Prostate gland (tissue), 2 donors: ENCODE measurements at regions not wholly inside any gene's neighbourhood (a gene's known extent, or its start where the extent isn't known, plus 50 kb on each side); places are given as distances from the start of the nearest gene placed in this dataset.
"Not testable (repeated sequence)": the region's sequence is repeated elsewhere in the genome, so short reads cannot be mapped to it uniquely, and the experiment has no call there.

ENCODE experiments used
- DNase-seq: peaks from one replicate; pipeline ENCODE4 v3.0.0-alpha.2; 2019; ENCODE audit warnings: low spot score
- H3K27ac ChIP-seq, 2 donors: fragments of 200-600 bp; sonication (generic); 2 replicates each; pipeline ENCODE4 v1.5.1; 2017 to 2019
- H3K27me3 ChIP-seq: fragments of 200-600 bp; sonication (generic); replicated peaks from 2 replicates; pipeline ENCODE4 v1.5.1; 2019; ENCODE audit not compliant: insufficient read depth
- H3K36me3 ChIP-seq, 2 donors: fragments of 200-600 bp; sonication (generic); 1 replicate in 1 of 2; 2 replicates in 1 of 2; pipeline versions ENCODE4 v1.5.1 to v1.8.1; 2017 to 2019
- H3K4me1 ChIP-seq: fragments of 200-600 bp; sonication (generic); replicated peaks from 2 replicates; pipeline ENCODE4 v1.5.1; 2019
- H3K4me3 ChIP-seq, 2 donors: fragments of 200-600 bp; sonication (generic); 2 replicates each; pipeline ENCODE4 v1.5.1; 2017 to 2019
- H3K9me3 ChIP-seq: fragments of 200-600 bp; sonication (generic); 2 replicates; pipeline ENCODE4 v1.5.1; 2017
- POLR2A ChIP-seq: fragments of 450-650 bp; IDR thresholded peaks from one replicate; pipeline ENCODE4 v1.6.1; 2016; ENCODE audit warnings: antibody characterized with exemption, mild to moderate bottlenecking
- POLR2AphosphoS5 ChIP-seq: sonication (generic); formaldehyde crosslinking; IDR thresholded peaks from one replicate; pipeline ENCODE4 v1.6.1; 2017; ENCODE audit warnings: antibody characterized with exemption
- WGBS: methylation state at CpG from one replicate; pipeline ENCODE4 v1.1.5; 2018; 5-methylcytosine and 5-hydroxymethylcytosine counted together
- intact Hi-C: fragments of 100-400 bp; cut with DNase I; formaldehyde crosslinking; loops from one replicate; pipeline ENCODE4 v1.14.2; 2022
- TF ChIP-seq, protein P1 (sequence below), 4 experiments: fragments of 200-600 bp in 2 of 4; fragments of 450-650 bp in 2 of 4; sonication (generic) in 2 of 4; IDR thresholded peaks; 1 replicate in 3 of 4; 2 replicates in 1 of 4; pipeline ENCODE4 v1.5.1; 2016 to 2019; ENCODE audit warnings: antibody characterized with exemption in 4 of 4, mild to moderate bottlenecking in 2 of 4, moderate library complexity in 2 of 4

DNA sequence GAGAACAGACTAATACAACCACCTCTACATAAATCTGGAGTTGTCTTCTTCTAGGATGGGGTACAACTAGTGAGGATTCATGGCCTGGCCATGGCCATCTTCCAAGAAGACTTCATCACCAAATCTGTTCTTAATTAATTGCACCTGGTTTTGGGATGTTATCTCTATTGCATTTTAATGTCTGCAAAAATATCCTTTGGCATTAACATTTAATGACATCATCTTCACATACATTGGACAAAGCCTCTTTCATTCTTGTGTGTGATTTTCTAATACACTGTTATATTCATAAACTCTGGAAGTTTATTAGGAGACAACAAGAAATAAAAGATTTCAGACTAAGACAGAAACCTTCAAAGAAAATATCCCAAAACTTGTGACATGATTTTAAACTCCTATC is 124.2 kb upstream of the ABCB5 start:
- Histone ChIP-seq H3K27me3 (no peaks in the 10 kb centered on the region), H3K27ac (no peak overlapping the region), H3K36me3 (no peaks in the 10 kb centered on the region), H3K9me3 (no peaks in the 10 kb centered on the region), H3K4me3 (no peak overlapping the region), H3K4me1 (no peaks in the 10 kb centered on the region)
- no peak for DNase-seq
- intact Hi-C loops: no loop called here
- no peak for TF ChIP-seq POLR2AphosphoS5
- TF ChIP-seq, protein P1, sequence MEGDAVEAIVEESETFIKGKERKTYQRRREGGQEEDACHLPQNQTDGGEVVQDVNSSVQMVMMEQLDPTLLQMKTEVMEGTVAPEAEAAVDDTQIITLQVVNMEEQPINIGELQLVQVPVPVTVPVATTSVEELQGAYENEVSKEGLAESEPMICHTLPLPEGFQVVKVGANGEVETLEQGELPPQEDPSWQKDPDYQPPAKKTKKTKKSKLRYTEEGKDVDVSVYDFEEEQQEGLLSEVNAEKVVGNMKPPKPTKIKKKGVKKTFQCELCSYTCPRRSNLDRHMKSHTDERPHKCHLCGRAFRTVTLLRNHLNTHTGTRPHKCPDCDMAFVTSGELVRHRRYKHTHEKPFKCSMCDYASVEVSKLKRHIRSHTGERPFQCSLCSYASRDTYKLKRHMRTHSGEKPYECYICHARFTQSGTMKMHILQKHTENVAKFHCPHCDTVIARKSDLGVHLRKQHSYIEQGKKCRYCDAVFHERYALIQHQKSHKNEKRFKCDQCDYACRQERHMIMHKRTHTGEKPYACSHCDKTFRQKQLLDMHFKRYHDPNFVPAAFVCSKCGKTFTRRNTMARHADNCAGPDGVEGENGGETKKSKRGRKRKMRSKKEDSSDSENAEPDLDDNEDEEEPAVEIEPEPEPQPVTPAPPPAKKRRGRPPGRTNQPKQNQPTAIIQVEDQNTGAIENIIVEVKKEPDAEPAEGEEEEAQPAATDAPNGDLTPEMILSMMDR (IDR thresholded peaks at IDR 0.05): no peak

DNA sequence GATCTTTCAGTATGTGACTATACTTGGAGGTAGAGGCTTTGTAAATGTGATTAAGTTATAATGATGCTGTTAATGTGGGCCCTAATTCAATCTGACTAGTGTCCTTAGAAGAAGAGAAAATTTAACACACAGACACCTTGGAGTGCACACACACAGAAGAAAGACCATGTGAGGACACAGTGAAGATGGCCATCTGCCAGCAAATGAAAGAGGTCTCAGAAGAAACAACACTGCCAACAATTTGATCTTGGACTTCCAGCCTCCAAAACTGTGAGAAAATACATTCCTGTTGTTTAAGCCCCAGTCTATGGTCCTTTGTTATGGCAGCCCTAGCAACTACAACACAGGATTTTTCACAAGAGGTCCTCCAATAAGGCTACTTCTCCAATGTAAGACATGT is 120.9 kb upstream of the ABCB5 start:
- Histone ChIP-seq H3K4me1 (no peaks in the 10 kb centered on the region), H3K4me3 (no peak overlapping the region), H3K36me3 (no peaks in the 10 kb centered on the region), H3K9me3 (no peaks in the 10 kb centered on the region), H3K27me3 (no peaks in the 10 kb centered on the region), H3K27ac (no peak overlapping the region)
- TF ChIP-seq POLR2AphosphoS5 (no peak), POLR2A (no peak)
- TF ChIP-seq, protein P1 (IDR thresholded peaks at IDR 0.05): no peak
- DNase-seq: no peak
- intact Hi-C loops: no loop called here

DNA sequence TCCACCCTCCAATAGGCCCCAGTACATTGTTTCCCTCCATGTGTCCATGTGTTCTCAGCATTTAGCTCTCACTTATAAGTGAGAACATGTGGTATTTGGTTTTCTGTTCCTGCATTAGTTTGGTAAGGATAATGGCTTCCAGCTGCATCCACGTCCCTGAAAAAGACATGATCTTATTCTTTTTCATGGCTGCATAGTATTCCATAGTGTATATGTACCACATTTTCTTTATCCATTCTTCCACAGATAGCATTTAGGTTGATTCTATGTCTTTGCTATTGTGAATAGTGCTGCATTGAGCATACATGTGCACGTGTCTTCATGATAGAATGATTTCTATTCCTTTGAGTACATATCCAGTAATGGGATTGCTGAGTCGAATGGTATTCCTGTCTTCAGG is 114.0 kb upstream of the ABCB5 start:
- H3K4me3 ChIP-seq, H3K36me3 ChIP-seq, intact Hi-C loops, H3K9me3 ChIP-seq, H3K4me1 ChIP-seq, H3K27me3 ChIP-seq, DNase-seq, H3K27ac ChIP-seq: not testable (repeated sequence)
- WGBS: 87% methylated on average over 3 of the region's 3 CpGs

DNA sequence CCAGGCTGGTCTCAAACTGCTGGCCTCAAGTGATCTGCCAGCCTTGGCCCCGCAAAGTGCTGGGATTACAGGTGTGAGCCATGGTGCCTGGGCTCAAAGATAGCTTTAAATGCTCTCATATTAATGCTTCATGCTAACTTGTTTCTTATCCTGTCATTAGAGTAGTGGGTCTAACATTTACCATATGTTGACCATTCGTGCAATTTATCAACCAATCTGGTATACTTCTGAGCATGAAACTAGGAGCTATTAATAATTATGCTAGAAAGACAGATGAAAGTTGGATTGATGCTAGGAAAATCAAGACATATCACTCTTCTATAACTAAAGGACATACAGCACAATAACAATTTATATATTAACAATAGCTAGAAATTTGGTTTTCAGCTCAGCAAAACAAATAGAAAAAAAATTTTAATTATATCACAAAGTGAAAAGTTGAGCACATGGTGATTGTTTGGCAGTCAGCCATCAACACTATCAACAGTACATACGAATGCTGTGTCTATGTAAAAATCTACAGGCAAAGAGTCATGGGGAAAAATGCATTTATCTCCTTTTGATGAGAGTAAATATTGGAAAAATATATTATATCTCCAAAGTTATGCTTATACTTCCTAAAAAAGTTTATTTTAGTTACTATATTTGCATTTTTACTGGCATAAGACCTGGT is 112.1 kb upstream of the ABCB5 start:
- Histone ChIP-seq H3K9me3 (no peaks in the 10 kb centered on the region), H3K27me3 (no peaks in the 10 kb centered on the region), H3K4me3 (no peak overlapping the region), H3K27ac (no peak overlapping the region), H3K4me1 (no peaks in the 10 kb centered on the region), H3K36me3 (no peaks in the 10 kb centered on the region)
- DNase-seq: no peak
- WGBS: 80% methylated on average over 3 of the region's 3 CpGs
- intact Hi-C loops: no loop called here
- TF ChIP-seq, protein P1 (IDR thresholded peaks at IDR 0.05): no peak
- no peak for TF ChIP-seq POLR2A
- TF ChIP-seq POLR2AphosphoS5: no peak

DNA sequence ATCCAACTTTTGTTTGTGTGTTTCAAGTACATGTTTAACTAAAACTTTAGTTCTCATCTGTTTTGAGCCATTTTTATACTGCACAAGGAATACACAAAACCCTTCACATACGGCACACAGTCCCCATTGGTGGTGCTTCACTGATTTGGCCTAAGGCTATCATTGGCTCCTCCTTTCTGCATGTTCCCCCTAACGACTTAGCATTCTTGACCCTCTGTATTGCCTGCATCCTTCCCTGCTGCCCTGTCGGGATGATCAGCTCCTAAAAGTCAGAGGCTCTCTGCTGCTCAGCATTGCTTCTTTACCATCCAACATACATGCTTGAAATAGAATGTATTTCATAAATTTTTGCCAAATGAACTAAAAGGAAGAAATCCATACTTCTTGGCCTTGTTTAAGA is 111.4 kb upstream of the ABCB5 start:
- Histone ChIP-seq H3K27ac (no peak overlapping the region), H3K9me3 (no peaks in the 10 kb centered on the region), H3K27me3 (no peaks in the 10 kb centered on the region), H3K36me3 (no peaks in the 10 kb centered on the region), H3K4me3 (no peak overlapping the region), H3K4me1 (no peaks in the 10 kb centered on the region)
- TF ChIP-seq POLR2A: no peak
- TF ChIP-seq POLR2AphosphoS5: no peak
- TF ChIP-seq, protein P1 (IDR thresholded peaks at IDR 0.05): no peak
- DNase-seq: no peak
- 63% methylated on average over 3 of the region's 3 CpGs for WGBS
- intact Hi-C loops: no loop called here
